ENCODE measurements at regions not wholly inside any gene's neighbourhood (a gene's known extent, or its start where the extent isn't known, plus 50 kb on each side); places are given as distances from the start of the nearest gene placed in this dataset.

- Histone ChIP-seq H3K4me3 (ENCODE audit: low read depth in 1 of 2, low read length in 1 of 2) (no peak overlapping the region), H3K36me3 (no peaks in the 10 kb centered on the region), H3K9me3 (no peaks in the 10 kb centered on the region), H3K27me3 (no peaks in the 10 kb centered on the region), H3K4me1 (ENCODE audit: control insufficient read depth in 1 of 2, insufficient read depth in 1 of 2, low read depth in 1 of 2, low read length in 1 of 2) (no peaks in the 10 kb centered on the region), H3K27ac (no peak overlapping the region)
- TF ChIP-seq, protein P1, sequence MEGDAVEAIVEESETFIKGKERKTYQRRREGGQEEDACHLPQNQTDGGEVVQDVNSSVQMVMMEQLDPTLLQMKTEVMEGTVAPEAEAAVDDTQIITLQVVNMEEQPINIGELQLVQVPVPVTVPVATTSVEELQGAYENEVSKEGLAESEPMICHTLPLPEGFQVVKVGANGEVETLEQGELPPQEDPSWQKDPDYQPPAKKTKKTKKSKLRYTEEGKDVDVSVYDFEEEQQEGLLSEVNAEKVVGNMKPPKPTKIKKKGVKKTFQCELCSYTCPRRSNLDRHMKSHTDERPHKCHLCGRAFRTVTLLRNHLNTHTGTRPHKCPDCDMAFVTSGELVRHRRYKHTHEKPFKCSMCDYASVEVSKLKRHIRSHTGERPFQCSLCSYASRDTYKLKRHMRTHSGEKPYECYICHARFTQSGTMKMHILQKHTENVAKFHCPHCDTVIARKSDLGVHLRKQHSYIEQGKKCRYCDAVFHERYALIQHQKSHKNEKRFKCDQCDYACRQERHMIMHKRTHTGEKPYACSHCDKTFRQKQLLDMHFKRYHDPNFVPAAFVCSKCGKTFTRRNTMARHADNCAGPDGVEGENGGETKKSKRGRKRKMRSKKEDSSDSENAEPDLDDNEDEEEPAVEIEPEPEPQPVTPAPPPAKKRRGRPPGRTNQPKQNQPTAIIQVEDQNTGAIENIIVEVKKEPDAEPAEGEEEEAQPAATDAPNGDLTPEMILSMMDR (IDR thresholded peaks at IDR 0.05), result no peak
Measured at GRCh38 chr7:81210137-81211064, 291.6 kb upstream of the SEMA3C start.

- H3K9me3 ChIP-seq, result no peaks in the 10 kb centered on the region
- no peaks in the 10 kb centered on the region for H3K36me3 ChIP-seq
- H3K27me3 ChIP-seq, result no peaks in the 10 kb centered on the region
- no peaks in the 10 kb centered on the region for H3K4me1 ChIP-seq (ENCODE audit: control insufficient read depth in 1 of 2, insufficient read depth in 1 of 2, low read depth in 1 of 2, low read length in 1 of 2)
- TF ChIP-seq, protein P1 (IDR thresholded peaks at IDR 0.05), result no peak
- no peak overlapping the region for H3K4me3 ChIP-seq (ENCODE audit: low read depth in 1 of 2, low read length in 1 of 2)
- no peak overlapping the region for H3K27ac ChIP-seq
Measured at GRCh38 chr7:81209059-81209458, 290.2 kb upstream of the SEMA3C start.

GRCh38 chr7:81207801-81208200, 288.9 kb upstream of the SEMA3C start:
- TF ChIP-seq, protein P1 (IDR thresholded peaks at IDR 0.05), result no peak

DNA sequence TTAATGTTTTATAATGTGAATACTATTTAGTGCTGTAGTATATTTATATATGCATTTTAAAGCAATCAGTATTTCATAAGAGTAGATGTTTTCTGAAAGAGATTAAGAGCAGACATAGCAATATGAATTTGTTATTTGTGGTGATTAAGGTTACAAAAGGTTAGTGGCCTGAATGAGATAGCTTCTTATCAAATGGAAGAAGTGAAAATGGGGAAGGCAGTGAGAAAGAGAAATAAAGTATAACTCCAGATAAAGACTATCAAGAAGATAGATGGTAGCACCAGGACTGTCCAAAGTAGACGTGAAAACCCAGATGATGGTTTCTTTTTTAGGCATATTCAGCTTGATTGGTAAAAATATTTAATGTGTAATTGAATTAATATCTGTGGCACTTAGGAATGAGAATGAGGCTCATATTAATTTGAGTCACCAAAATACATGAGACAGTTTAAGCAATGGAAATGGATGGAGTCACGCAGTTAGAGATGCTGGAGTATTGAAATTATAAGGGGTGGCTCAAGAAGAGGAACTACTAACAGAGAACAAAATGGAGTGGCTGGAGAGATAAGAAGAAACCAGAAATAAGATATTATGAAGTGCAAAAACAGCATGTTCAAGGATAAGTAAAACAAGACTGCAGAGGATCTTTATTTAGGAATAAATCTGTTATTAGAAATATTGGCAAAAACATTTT, 288.0 kb upstream of the SEMA3C start:
- no peaks in the 10 kb centered on the region for H3K36me3 ChIP-seq
- TF ChIP-seq, protein P1 (IDR thresholded peaks at IDR 0.05), result no peak

More at GRCh38 chr7:81207801-81208200, 288.9 kb upstream of the SEMA3C start:
- Histone ChIP-seq H3K27me3 (no peaks in the 10 kb centered on the region), H3K4me3 (ENCODE audit: low read depth in 1 of 2, low read length in 1 of 2) (no peak overlapping the region), H3K27ac (no peak overlapping the region), H3K36me3 (no peaks in the 10 kb centered on the region), H3K4me1 (ENCODE audit: control insufficient read depth in 1 of 2, insufficient read depth in 1 of 2, low read depth in 1 of 2, low read length in 1 of 2) (no peaks in the 10 kb centered on the region), H3K9me3 (no peaks in the 10 kb centered on the region)

GRCh38 chr7:81206217-81206616, 287.4 kb upstream of the SEMA3C start:
- Histone ChIP-seq H3K27me3 (no peaks in the 10 kb centered on the region), H3K4me3 (ENCODE audit: low read depth in 1 of 2, low read length in 1 of 2) (no peak overlapping the region), H3K9me3 (no peaks in the 10 kb centered on the region), H3K27ac (no peak overlapping the region), H3K4me1 (ENCODE audit: control insufficient read depth in 1 of 2, insufficient read depth in 1 of 2, low read depth in 1 of 2, low read length in 1 of 2) (no peaks in the 10 kb centered on the region), H3K36me3 (no peaks in the 10 kb centered on the region)
- TF ChIP-seq, protein P1 (IDR thresholded peaks at IDR 0.05), result no peak

More for the DNA sequence above, 288.0 kb upstream of the SEMA3C start:
- no peak overlapping the region for H3K27ac ChIP-seq
- H3K27me3 ChIP-seq, result no peaks in the 10 kb centered on the region
- no peaks in the 10 kb centered on the region for H3K4me1 ChIP-seq (ENCODE audit: control insufficient read depth in 1 of 2, insufficient read depth in 1 of 2, low read depth in 1 of 2, low read length in 1 of 2)
- no peaks in the 10 kb centered on the region for H3K9me3 ChIP-seq
- no peak overlapping the region for H3K4me3 ChIP-seq (ENCODE audit: low read depth in 1 of 2, low read length in 1 of 2)

Data from neutrophil (primary cell).